ENCODE measurements at regions not wholly inside any gene's neighbourhood (a gene's known extent, or its start where the extent isn't known, plus 50 kb on each side); places are given as distances from the start of the nearest gene placed in this dataset.

DNA sequence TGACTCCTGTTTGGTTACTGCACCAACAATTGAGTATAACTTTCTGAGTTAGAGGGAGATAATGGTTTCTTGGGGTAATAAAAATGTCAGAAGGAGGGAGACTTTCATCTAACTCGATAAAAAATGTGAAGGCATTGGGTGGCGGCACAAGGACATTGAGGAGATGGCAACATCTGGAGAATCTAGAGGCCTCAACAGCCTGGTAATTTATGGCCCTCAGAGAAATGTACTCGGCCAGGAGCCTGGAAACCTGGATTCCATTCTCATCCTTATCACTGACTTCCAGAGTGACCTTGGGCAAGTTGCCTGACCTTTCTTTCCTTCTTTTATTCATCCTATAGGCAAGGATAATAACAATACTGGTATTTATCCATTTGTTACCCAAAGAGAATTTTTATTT is 173.5 kb upstream of the MEX3C start:
- Histone ChIP-seq H3K4me1 (no peaks in the 10 kb centered on the region), H3K27ac (no peak overlapping the region), H3K9me3 (no peaks in the 10 kb centered on the region), H3K27me3 (no peaks in the 10 kb centered on the region), H3K4me3 (no peak overlapping the region), H3K36me3 (no peaks in the 10 kb centered on the region)
- DNase-seq (ENCODE audit: low spot score): no peak
- TF ChIP-seq, protein P1, sequence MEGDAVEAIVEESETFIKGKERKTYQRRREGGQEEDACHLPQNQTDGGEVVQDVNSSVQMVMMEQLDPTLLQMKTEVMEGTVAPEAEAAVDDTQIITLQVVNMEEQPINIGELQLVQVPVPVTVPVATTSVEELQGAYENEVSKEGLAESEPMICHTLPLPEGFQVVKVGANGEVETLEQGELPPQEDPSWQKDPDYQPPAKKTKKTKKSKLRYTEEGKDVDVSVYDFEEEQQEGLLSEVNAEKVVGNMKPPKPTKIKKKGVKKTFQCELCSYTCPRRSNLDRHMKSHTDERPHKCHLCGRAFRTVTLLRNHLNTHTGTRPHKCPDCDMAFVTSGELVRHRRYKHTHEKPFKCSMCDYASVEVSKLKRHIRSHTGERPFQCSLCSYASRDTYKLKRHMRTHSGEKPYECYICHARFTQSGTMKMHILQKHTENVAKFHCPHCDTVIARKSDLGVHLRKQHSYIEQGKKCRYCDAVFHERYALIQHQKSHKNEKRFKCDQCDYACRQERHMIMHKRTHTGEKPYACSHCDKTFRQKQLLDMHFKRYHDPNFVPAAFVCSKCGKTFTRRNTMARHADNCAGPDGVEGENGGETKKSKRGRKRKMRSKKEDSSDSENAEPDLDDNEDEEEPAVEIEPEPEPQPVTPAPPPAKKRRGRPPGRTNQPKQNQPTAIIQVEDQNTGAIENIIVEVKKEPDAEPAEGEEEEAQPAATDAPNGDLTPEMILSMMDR (IDR thresholded peaks at IDR 0.05): no peak

DNA sequence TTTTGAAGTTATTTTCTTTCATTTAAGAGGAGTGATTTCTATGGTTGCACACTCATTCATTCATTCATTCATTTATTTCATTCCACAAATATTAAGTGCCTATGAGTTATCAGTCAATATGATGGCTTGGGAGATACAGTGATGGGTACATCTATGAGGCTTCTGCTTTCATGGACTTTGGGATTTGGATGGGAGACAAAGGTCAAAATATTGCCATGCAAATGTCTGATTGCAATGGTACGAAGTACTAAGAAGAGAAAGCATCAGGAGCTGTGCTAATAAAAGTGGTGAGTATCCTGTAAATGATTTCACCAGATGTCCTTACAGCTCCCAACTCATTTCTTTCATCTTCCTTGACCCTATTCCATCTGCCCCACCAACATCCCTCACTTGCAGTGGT is 174.4 kb upstream of the MEX3C start:
- TF ChIP-seq, protein P1 (IDR thresholded peaks at IDR 0.05): no peak
- DNase-seq (ENCODE audit: low spot score): no peak
- Histone ChIP-seq H3K36me3 (no peaks in the 10 kb centered on the region), H3K4me3 (no peak overlapping the region), H3K9me3 (no peaks in the 10 kb centered on the region), H3K27ac (no peak overlapping the region), H3K27me3 (no peaks in the 10 kb centered on the region), H3K4me1 (no peaks in the 10 kb centered on the region)

DNA sequence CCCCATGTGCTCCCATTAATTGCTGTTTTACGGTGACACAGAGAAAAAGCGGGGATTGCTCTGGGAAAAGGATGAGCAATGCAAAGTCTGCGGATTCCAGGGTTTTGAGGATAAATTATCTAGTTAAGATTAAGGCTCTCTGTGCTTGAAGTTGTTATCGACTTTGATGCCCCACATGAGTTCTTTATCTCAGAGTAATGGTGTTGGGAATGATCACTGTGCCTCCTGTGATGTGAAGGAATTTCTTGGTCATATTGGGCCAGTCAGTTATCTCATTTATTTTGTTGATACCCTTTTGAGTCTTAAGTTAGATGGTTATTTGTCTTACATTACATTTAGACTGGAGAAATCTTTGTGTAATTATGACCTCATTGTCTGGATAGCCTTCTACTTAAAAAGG is 184.6 kb upstream of the MEX3C start:
- no peaks in the 10 kb centered on the region for H3K36me3 ChIP-seq
- no peaks in the 10 kb centered on the region for H3K4me1 ChIP-seq
- TF ChIP-seq, protein P1 (IDR thresholded peaks at IDR 0.05): no peak
- no peak overlapping the region for H3K4me3 ChIP-seq
- H3K27me3 ChIP-seq: no peaks in the 10 kb centered on the region
- no peak overlapping the region for H3K27ac ChIP-seq
- H3K9me3 ChIP-seq: no peaks in the 10 kb centered on the region
- no peak for DNase-seq (ENCODE audit: low spot score)

DNA sequence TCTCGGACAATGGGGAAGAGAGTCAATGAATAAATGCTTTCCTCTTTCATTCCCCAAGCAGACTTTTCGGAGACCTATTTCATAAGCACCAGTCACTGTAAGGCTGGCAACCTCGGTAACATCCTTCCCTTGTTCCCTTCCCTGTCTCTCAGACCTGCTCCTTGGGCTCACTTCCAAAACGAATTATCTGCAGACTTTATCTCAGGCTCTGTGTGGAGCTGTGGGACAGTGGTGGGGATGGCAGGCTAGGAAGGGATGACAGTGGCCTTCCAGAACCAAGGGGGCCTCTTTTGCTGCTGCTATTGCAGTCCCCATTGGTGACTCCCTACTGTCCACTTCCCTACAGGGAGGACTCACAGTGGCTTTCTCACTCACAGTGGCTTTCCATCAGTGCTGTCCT is 185.6 kb upstream of the MEX3C start:
- Histone ChIP-seq H3K27ac (no peak overlapping the region), H3K4me1 (no peaks in the 10 kb centered on the region), H3K4me3 (no peak overlapping the region), H3K36me3 (no peaks in the 10 kb centered on the region), H3K27me3 (no peaks in the 10 kb centered on the region), H3K9me3 (no peaks in the 10 kb centered on the region)
- TF ChIP-seq, protein P1 (IDR thresholded peaks at IDR 0.05): no peak
- DNase-seq (ENCODE audit: low spot score): no peak

DNA sequence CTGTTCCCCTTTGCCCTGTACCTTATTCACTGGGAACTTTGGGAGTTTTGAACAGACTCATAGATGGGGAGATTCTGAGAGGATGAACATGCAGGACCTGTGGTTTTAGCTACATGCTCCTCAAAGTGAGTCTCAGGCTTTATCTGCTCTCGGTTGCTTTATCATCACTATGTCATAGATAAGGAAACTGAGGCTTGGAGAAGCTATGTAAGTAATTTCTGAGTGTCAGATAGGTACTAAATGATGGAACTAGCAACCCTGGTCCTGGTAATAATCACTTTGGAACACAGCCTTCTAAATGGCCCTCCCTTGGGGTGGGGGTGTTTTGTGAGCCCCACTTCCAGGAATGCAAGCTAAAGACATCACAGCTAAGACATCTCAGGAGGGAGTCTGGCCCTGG is 186.2 kb upstream of the MEX3C start:
- H3K4me3 ChIP-seq: no peak overlapping the region
- no peak overlapping the region for H3K27ac ChIP-seq
- no peaks in the 10 kb centered on the region for H3K27me3 ChIP-seq
- H3K36me3 ChIP-seq: no peaks in the 10 kb centered on the region
- no peaks in the 10 kb centered on the region for H3K4me1 ChIP-seq
- H3K9me3 ChIP-seq: no peaks in the 10 kb centered on the region
- TF ChIP-seq, protein P1 (IDR thresholded peaks at IDR 0.05): no peak
- DNase-seq (ENCODE audit: low spot score): no peak

DNA sequence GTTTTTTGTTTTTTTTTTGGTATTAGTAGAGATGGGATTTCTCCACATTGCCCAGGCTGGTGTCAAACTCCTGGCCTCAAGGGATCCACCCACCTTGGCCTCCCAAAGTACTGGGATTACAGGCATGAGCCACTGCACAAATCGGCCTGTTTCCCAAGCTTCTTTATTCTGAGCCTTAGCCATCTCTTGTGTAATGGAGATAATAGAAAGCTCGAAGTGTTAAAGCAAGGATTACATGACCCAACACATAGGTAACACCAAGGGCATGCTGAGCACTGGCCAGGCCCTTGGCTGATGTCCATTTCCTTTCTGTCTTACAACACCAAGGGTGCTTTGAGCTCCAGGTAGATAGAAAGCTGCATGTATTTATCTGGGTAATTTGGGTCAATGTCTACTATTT is 187.8 kb upstream of the MEX3C start:
- H3K27me3 ChIP-seq: no peaks in the 10 kb centered on the region
- TF ChIP-seq, protein P1 (IDR thresholded peaks at IDR 0.05): no peak
- no peak for DNase-seq (ENCODE audit: low spot score)
- H3K36me3 ChIP-seq: no peaks in the 10 kb centered on the region
- H3K27ac ChIP-seq: no peak overlapping the region
- H3K9me3 ChIP-seq: no peaks in the 10 kb centered on the region
- H3K4me3 ChIP-seq: no peak overlapping the region
- H3K4me1 ChIP-seq: no peaks in the 10 kb centered on the region
